ENCODE measurements at regions not wholly inside any gene's neighbourhood (a gene's known extent, or its start where the extent isn't known, plus 50 kb on each side); places are given as distances from the start of the nearest gene placed in this dataset.

DNA sequence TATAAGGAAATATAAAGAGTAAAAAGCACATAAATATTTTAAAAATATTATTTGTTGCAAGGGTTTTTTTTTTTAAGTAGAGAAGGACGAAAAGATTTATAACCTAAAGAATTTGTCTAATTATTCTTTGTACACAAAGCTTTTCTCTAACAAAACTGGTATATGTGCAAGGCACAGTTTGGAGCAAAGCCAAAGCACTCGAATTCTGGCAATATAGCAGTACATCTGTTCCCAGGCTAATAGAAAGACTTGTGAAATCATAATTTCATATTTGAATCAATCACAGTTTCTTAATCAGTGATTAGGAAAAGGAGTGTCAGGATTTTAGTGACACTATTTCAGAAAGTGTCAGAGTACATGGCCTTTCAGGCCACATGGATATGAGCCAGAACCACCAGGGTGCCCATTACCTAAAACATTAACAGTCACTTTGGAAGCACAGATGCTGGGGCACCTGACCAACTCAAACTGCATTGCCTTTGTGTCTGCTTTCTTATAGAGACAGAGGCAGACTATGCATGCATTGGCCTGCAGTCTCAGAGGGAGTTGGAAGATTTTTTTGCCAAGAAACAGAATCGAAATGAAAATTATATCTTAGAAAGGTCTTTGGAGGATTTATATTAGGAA, 651.8 kb upstream of the SGO1 start:
- TF ChIP-seq, protein P1, sequence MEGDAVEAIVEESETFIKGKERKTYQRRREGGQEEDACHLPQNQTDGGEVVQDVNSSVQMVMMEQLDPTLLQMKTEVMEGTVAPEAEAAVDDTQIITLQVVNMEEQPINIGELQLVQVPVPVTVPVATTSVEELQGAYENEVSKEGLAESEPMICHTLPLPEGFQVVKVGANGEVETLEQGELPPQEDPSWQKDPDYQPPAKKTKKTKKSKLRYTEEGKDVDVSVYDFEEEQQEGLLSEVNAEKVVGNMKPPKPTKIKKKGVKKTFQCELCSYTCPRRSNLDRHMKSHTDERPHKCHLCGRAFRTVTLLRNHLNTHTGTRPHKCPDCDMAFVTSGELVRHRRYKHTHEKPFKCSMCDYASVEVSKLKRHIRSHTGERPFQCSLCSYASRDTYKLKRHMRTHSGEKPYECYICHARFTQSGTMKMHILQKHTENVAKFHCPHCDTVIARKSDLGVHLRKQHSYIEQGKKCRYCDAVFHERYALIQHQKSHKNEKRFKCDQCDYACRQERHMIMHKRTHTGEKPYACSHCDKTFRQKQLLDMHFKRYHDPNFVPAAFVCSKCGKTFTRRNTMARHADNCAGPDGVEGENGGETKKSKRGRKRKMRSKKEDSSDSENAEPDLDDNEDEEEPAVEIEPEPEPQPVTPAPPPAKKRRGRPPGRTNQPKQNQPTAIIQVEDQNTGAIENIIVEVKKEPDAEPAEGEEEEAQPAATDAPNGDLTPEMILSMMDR (IDR thresholded peaks at IDR 0.05) = no peak
- no peak for TF ChIP-seq POLR2A (IDR thresholded peaks at IDR 0.05)
- no peak for TF ChIP-seq EP300 (IDR thresholded peaks at IDR 0.05)

Measured in tibial nerve (tissue), 4 donors.